ENCODE measurements at regions not wholly inside any gene's neighbourhood (a gene's known extent, or its start where the extent isn't known, plus 50 kb on each side); places are given as distances from the start of the nearest gene placed in this dataset.

DNA sequence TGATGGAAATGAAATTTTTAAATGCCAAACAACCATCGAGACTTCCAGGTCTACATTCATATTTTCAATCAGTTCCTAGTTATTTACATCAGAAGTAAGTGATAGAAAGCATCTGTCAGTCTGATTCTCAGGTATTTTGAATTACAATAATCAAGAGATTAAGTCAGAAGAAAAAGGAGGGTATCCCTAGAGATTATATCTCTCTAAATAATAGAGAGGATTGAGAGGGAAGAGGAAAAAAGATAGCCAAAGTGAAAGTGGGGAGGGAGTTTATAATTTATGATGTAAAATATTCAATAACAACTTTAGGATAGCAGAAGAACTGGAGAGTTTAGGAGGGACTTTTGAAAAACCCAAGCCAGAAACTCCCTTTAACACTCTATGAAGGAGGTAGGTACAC lies 400.2 kb downstream of the EFNA5 start:
- H3K4me3 ChIP-seq (ENCODE audit: low read depth, low read length): no peak overlapping the region
- no peak for DNase-seq (ENCODE audit: low read depth)
- TF ChIP-seq, protein P1, sequence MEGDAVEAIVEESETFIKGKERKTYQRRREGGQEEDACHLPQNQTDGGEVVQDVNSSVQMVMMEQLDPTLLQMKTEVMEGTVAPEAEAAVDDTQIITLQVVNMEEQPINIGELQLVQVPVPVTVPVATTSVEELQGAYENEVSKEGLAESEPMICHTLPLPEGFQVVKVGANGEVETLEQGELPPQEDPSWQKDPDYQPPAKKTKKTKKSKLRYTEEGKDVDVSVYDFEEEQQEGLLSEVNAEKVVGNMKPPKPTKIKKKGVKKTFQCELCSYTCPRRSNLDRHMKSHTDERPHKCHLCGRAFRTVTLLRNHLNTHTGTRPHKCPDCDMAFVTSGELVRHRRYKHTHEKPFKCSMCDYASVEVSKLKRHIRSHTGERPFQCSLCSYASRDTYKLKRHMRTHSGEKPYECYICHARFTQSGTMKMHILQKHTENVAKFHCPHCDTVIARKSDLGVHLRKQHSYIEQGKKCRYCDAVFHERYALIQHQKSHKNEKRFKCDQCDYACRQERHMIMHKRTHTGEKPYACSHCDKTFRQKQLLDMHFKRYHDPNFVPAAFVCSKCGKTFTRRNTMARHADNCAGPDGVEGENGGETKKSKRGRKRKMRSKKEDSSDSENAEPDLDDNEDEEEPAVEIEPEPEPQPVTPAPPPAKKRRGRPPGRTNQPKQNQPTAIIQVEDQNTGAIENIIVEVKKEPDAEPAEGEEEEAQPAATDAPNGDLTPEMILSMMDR (IDR thresholded peaks at IDR 0.05; ENCODE audit: low read depth, low read length, missing control alignments): no peak

DNA sequence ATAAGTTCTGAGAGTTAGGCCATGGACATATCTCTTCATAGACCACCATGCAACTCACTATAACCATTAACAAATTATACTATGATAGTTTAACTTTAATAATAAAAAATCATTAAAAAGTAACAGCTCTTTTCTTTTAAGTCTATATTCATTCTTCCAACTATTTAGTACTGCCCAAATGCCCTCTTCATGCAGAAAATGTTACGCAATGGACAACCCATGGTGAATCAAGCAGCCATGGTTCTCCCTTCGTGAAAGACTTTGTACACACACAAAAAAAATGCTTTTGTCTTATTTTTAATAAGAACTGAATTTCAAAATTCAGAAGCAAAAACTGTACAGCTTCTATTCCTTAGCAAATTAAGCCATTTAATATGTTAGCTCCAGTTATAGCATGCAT lies 401.1 kb downstream of the EFNA5 start:
- no peak overlapping the region for H3K4me3 ChIP-seq (ENCODE audit: low read depth, low read length)
- DNase-seq (ENCODE audit: low read depth): no peak
- TF ChIP-seq, protein P1 (IDR thresholded peaks at IDR 0.05; ENCODE audit: low read depth, low read length, missing control alignments): no peak

DNA sequence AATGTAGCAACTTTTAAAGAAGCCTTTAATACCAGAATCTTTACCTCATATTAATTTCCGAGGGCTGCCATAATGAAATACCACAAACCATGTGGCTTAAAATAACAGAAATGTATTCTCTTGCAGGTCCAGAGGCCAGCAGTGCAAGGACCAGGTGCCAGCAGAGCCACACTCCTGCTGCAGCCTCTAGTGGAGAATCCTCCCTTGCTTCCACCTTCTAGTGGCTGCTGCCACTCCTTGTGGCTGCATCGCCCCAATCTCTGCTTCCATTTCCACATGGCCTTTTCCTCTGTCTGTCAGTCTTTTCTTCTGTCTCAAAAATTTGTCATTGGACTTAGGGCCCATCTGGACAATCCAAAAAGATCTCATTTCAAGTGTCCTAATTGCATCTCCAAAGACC lies 401.5 kb downstream of the EFNA5 start:
- TF ChIP-seq, protein P1 (IDR thresholded peaks at IDR 0.05; ENCODE audit: low read depth, low read length, missing control alignments): no peak
- no peak overlapping the region for H3K4me3 ChIP-seq (ENCODE audit: low read depth, low read length)
- no peak for DNase-seq (ENCODE audit: low read depth)

DNA sequence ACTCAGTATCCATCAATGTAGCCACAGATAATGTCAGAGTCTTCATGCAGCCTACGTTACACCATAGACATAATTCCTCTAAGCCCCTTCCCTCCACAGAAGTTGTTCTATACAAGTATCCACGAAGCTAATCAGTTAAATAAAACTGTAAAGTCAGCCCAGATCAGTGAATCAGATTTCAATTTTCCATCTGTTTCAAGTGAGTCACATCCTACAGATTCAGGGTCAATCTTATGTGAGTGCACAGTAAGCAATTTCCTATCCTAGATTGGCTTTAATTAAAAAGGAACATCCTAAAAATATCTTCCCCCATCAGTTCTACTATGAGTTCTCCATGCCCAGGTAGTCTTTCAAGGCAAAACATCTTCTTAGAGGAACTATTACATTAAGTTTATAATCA lies 402.5 kb downstream of the EFNA5 start:
- no peak for DNase-seq (ENCODE audit: low read depth)
- TF ChIP-seq, protein P1 (IDR thresholded peaks at IDR 0.05; ENCODE audit: low read depth, low read length, missing control alignments): no peak
- no peak overlapping the region for H3K4me3 ChIP-seq (ENCODE audit: low read depth, low read length)

DNA sequence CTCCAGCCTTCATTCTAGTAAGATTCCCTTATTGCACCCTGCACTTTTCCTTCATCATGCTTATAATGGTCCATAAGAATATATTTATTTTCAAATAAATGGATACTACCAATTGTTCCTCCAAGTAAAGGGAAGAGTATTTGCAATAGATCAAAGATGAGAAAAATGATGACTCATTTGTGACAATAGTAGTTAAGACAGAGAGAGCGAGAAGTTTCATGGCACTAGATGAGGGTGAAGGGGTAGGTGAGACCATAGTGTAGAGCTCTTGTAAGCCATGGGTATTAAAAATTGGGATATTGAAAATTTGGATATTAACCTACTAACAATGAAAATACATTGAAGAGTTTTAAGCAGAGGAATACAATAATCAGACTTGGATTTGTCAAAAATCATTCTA lies 404.6 kb downstream of the EFNA5 start:
- H3K4me3 ChIP-seq (ENCODE audit: low read depth, low read length): no peak overlapping the region
- DNase-seq (ENCODE audit: low read depth): no peak
- TF ChIP-seq, protein P1 (IDR thresholded peaks at IDR 0.05; ENCODE audit: low read depth, low read length, missing control alignments): no peak

DNA sequence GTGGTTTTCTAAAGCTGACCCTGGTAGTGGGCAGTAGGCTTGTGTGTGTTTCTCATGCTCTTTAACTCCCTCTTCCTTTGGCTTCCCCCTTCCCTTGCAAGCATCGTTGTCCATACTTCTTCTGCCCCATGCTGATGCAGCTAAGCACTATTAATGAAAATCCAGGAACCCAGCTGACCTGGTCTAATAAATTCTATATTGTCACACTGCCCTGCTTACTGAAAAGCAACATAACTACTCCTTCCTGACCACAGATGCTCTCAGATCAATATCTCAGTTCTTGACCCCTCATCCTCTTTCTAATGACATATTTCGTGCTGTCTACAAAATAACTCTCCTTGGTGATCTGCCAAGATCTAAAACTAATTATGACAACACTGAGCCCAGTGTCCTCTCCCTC lies 405.5 kb downstream of the EFNA5 start:
- TF ChIP-seq, protein P1 (IDR thresholded peaks at IDR 0.05; ENCODE audit: low read depth, low read length, missing control alignments): no peak
- DNase-seq (ENCODE audit: low read depth): no peak
- no peak overlapping the region for H3K4me3 ChIP-seq (ENCODE audit: low read depth, low read length)

DNA sequence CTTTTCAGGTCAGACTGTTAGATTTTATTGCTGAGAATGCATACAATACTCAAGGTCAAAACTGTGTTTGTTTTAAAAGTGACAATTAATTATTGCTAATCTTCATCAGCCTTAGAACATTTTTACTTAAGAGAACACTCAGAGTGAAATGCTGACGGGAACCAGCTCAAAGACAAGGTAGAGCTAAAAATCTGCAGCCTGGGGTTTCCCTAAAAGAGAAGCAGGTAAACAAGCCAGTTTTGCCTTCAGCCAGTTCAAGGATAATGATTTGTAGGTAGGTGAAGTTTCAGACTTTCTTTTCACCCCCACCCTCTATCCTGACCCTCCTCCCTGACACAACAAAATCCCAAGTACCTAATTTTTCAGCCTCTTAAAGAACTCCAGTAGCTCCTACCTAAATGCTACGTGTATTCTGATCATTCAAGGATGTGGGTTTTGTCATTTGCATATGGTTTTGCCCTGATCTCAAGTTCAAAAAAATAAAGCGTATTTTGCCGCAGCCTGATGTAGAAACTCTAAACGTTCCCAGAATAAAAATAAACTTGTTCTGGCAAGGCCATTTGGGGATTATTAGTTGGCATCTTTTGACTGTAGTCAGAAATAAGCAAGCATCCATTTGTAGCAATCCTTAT lies 407.2 kb downstream of the EFNA5 start:
- DNase-seq (ENCODE audit: low read depth): no peak
- TF ChIP-seq, protein P1 (IDR thresholded peaks at IDR 0.05; ENCODE audit: low read depth, low read length, missing control alignments): no peak
- H3K4me3 ChIP-seq (ENCODE audit: low read depth, low read length): no peak overlapping the region

Data from GM12864 (cell line).